ENCODE measurements at regions not wholly inside any gene's neighbourhood (a gene's known extent, or its start where the extent isn't known, plus 50 kb on each side); places are given as distances from the start of the nearest gene placed in this dataset.

GRCh38 chr1:184828369-184828717 lies 73.7 kb upstream of the EDEM3 start:
- H3K4me2 ChIP-seq (ENCODE audit: control insufficient read depth, insufficient read depth) = no peak overlapping the region
- ChIA-PET RAD21 (ENCODE audit: unreplicated experiment) (interaction anchor here (0.6 to 1.3 kb wide), 3 partner anchors 23 to 463 kb away, joined by 3 read pairs; no protein-coding TSS in a partner anchor), POLR2A (interaction anchor here (0.6 to 1.1 kb wide), 4 partner anchors 7 to 1456 kb away, joined by 3 to 6 read pairs (median 3); no protein-coding TSS in a partner anchor), SMC1A (ENCODE audit: uncharacterized antibody, unreplicated experiment) (interaction anchor here (0.9 to 1.5 kb wide), 3 partner anchors 9 to 98 kb away, joined by 3 to 4 read pairs (median 3); no protein-coding TSS in a partner anchor), CTCF (interaction anchor here (0.6 to 2.1 kb wide), 4 partner anchors 20 to 505 kb away, joined by 3 to 6 read pairs (median 4); no protein-coding TSS in a partner anchor)
- H3K79me2 ChIP-seq (ENCODE audit: control insufficient read depth, insufficient read depth, low read length) = no peaks in the 10 kb centered on the region
- peaks cover 20% of the 10 kb centered on the region for H3K4me1 ChIP-seq (ENCODE audit: control insufficient read depth, insufficient read depth, low read length)
- DNase-seq (ENCODE audit: low read depth, low spot score) (no peak), FAIRE-seq (no peak), ATAC-seq (no peak)
- H3K36me3 ChIP-seq (ENCODE audit: control insufficient read depth in 2 of 2, insufficient read depth in 2 of 2, low read length in 1 of 2) = no peaks in the 10 kb centered on the region
- no peak overlapping the region for H3K9ac ChIP-seq (ENCODE audit: control insufficient read depth, insufficient read depth, low read length)
- 21% methylated on average over 2 of the region's 2 CpGs for WGBS (ENCODE audit: insufficient coverage, insufficient replicate concordance, low lambda C conversion rate, missing lambda C conversion rate)
- no peak overlapping the region for H3K4me3 ChIP-seq
- no TSS peak for BruUV-seq (replicated peaks)
- intact Hi-C loops (cut with micrococcal nuclease; ENCODE audit: unreplicated experiment) (no loop called here), in situ Hi-C loops (cut with MboI) (no loop called here)
- no peaks in the 10 kb centered on the region; the same call in 2 of the 3 replicates for H3K9me3 ChIP-seq (replicated peaks; ENCODE audit: control insufficient read depth, insufficient read depth, low read length)
- no peak overlapping the region for H3K27ac ChIP-seq (ENCODE audit: control insufficient read depth, insufficient read depth)
- H4K20me1 ChIP-seq (ENCODE audit: control insufficient read depth, insufficient read depth) = no peaks in the 10 kb centered on the region
- no peaks in the 10 kb centered on the region for H3K27me3 ChIP-seq (replicated peaks in 1 of 2; ENCODE audit: control insufficient read depth in 2 of 2, insufficient read depth in 2 of 2, low read length in 1 of 2)
- no peak overlapping the region for H2AFZ ChIP-seq (ENCODE audit: control insufficient read depth, low read depth, low read length)
- TF ChIP-seq BACH1 (IDR thresholded peaks at IDR 0.05; ENCODE audit: borderline replicate concordance) (no peak), CHD1 (IDR thresholded peaks at IDR 0.05; ENCODE audit: low read depth, low read length) (no peak), ZNF687 (IDR thresholded peaks at IDR 0.05) (no peak), YY1 (IDR thresholded peaks at IDR 0.05; ENCODE audit: low read depth, low read length) (no peak), ZNF24 (IDR thresholded peaks at IDR 0.05) (no peak), TCF3 (IDR thresholded peaks at IDR 0.05; ENCODE audit: borderline replicate concordance, insufficient read depth, low read depth, low read length) (no peak), NFYA (IDR thresholded peaks at IDR 0.05; ENCODE audit: borderline replicate concordance, low read depth, low read length) (no peak), BCL11A (IDR thresholded peaks at IDR 0.05; ENCODE audit: low read depth, low read length) (no peak), ESRRA (IDR thresholded peaks at IDR 0.05; ENCODE audit: low read length) (no peak), ETV6 (conservative IDR thresholded peaks at IDR 0.05 in 1 of 2, IDR thresholded peaks at IDR 0.05 in 1 of 2; ENCODE audit: borderline replicate concordance in 1 of 2, low read depth in 1 of 2) (no peak), POU2F2 (IDR thresholded peaks at IDR 0.05; ENCODE audit: borderline replicate concordance, low read depth, low read length) (no peak), JUND (IDR thresholded peaks at IDR 0.05; ENCODE audit: low read depth, low read length) (no peak), RELB (IDR thresholded peaks at IDR 0.05; ENCODE audit: low read depth) (no peak), USF2 (IDR thresholded peaks at IDR 0.05; ENCODE audit: borderline replicate concordance, low read depth, low read length) (no peak), SP1 (IDR thresholded peaks at IDR 0.05; ENCODE audit: low read depth, low read length) (no peak), FOS (IDR thresholded peaks at IDR 0.05; ENCODE audit: borderline replicate concordance, extremely low read depth, insufficient read length) (no peak), FOXK2 (IDR thresholded peaks at IDR 0.05) (no peak), BCL3 (IDR thresholded peaks at IDR 0.05; ENCODE audit: borderline replicate concordance, insufficient read depth, low read depth, low read length, poor library complexity, severe bottlenecking) (no peak)

All from GM12878 (cell line).